Muscle layer of colon (tissue), 2 donors: ENCODE measurements at regions not wholly inside any gene's neighbourhood (a gene's known extent, or its start where the extent isn't known, plus 50 kb on each side); places are given as distances from the start of the nearest gene placed in this dataset.
A peak's percentile ranks its signal among the peaks of the same experiment; 100 is the strongest.

Experiments
- H3K27ac ChIP-seq: one replicate; pipeline ENCODE4 v1.7.0; 2013; ENCODE audit warnings: low read depth, mild to moderate bottlenecking, low read length, moderate library complexity
- H3K27me3 ChIP-seq, 2 donors: one replicate each; pipeline ENCODE4 v1.7.0; 2013; ENCODE audit warnings: low read length in 2 of 2, mild to moderate bottlenecking in 2 of 2; ENCODE audit not compliant: insufficient read depth in 2 of 2, control insufficient read depth in 1 of 2
- H3K36me3 ChIP-seq: one replicate; pipeline ENCODE4 v1.7.0; 2013; ENCODE audit warnings: mild to moderate bottlenecking, low read length; ENCODE audit not compliant: insufficient read depth
- H3K4me1 ChIP-seq: one replicate; pipeline ENCODE4 v1.7.0; 2013; ENCODE audit warnings: mild to moderate bottlenecking, low read length; ENCODE audit not compliant: insufficient read depth
- H3K4me3 ChIP-seq, 2 donors: one replicate each; pipeline ENCODE4 v1.7.0; 2013; ENCODE audit warnings: low read length in 2 of 2, low read depth in 1 of 2, mild to moderate bottlenecking in 1 of 2, moderate library complexity in 1 of 2
- H3K9ac ChIP-seq: one replicate; pipeline ENCODE4 v1.7.0; 2013; ENCODE audit warnings: low read length
- H3K9me3 ChIP-seq: one replicate; pipeline ENCODE4 v1.7.0; 2013; ENCODE audit warnings: mild to moderate bottlenecking, low read length
- donor health status: abdominal sarcoma.
- donor health status: Adenocarcinoma of cecum.

GRCh38 chr2:12110074-12110473 lies 363.6 kb downstream of the LPIN1 start:
- no peak overlapping the region for H3K27ac ChIP-seq
- H3K4me1 ChIP-seq, result peaks cover 25% of the 10 kb centered on the region
- no peaks in the 10 kb centered on the region for H3K36me3 ChIP-seq
- no peaks in the 10 kb centered on the region for H3K9me3 ChIP-seq
- H3K4me3 ChIP-seq, result peak overlapping the region in 1 of 2 donors; percentile 5
- H3K9ac ChIP-seq, result no peak overlapping the region
- H3K27me3 ChIP-seq, result no peaks in the 10 kb centered on the region

- Histone ChIP-seq H3K4me1 (peaks cover 25% of the 10 kb centered on the region), H3K4me3 (peak overlapping the region in 1 of 2 donors; percentile 5), H3K36me3 (no peaks in the 10 kb centered on the region), H3K9ac (no peak overlapping the region), H3K27ac (no peak overlapping the region), H3K27me3 (no peaks in the 10 kb centered on the region), H3K9me3 (no peaks in the 10 kb centered on the region)
These were observed 364.0 kb downstream of the LPIN1 start for GRCh38 chr2:12110481-12110880.

- Histone ChIP-seq H3K9me3 (no peaks in the 10 kb centered on the region), H3K27ac (no peak overlapping the region)
These were observed 367.0 kb downstream of the LPIN1 start for GRCh38 chr2:12113412-12113811.

GRCh38 chr2:12114816-12115215 lies 368.4 kb downstream of the LPIN1 start:
- H3K4me3 ChIP-seq, result no peak overlapping the region
- H3K27me3 ChIP-seq, result no peaks in the 10 kb centered on the region
- no peaks in the 10 kb centered on the region for H3K9me3 ChIP-seq
- H3K27ac ChIP-seq, result no peak overlapping the region
- H3K36me3 ChIP-seq, result no peaks in the 10 kb centered on the region
- peaks cover 17% of the 10 kb centered on the region for H3K4me1 ChIP-seq
- no peak overlapping the region for H3K9ac ChIP-seq

More at GRCh38 chr2:12113412-12113811, 367.0 kb downstream of the LPIN1 start:
- Histone ChIP-seq H3K27me3 (no peaks in the 10 kb centered on the region), H3K4me1 (peaks cover 19% of the 10 kb centered on the region), H3K4me3 (no peak overlapping the region), H3K9ac (no peak overlapping the region), H3K36me3 (no peaks in the 10 kb centered on the region)

- peaks cover 9% of the 10 kb centered on the region for H3K4me1 ChIP-seq
- H3K27me3 ChIP-seq, result no peaks in the 10 kb centered on the region
- H3K9me3 ChIP-seq, result no peaks in the 10 kb centered on the region
- H3K9ac ChIP-seq, result no peak overlapping the region
- no peak overlapping the region for H3K4me3 ChIP-seq
- H3K27ac ChIP-seq, result no peak overlapping the region
- no peaks in the 10 kb centered on the region for H3K36me3 ChIP-seq
These were observed 369.9 kb downstream of the LPIN1 start for GRCh38 chr2:12116228-12116750.

- H3K4me3 ChIP-seq, result no peak overlapping the region
- H3K36me3 ChIP-seq, result no peaks in the 10 kb centered on the region
- no peaks in the 10 kb centered on the region for H3K27me3 ChIP-seq
- no peaks in the 10 kb centered on the region for H3K4me1 ChIP-seq
- H3K9me3 ChIP-seq, result no peaks in the 10 kb centered on the region
- H3K9ac ChIP-seq, result no peak overlapping the region
- no peak overlapping the region for H3K27ac ChIP-seq
These were observed 373.4 kb downstream of the LPIN1 start for GRCh38 chr2:12119841-12120240.

GRCh38 chr2:12120281-12121150 lies 374.1 kb downstream of the LPIN1 start:
- no peaks in the 10 kb centered on the region for H3K4me1 ChIP-seq
- no peak overlapping the region for H3K27ac ChIP-seq
- H3K9me3 ChIP-seq, result no peaks in the 10 kb centered on the region
- no peaks in the 10 kb centered on the region for H3K36me3 ChIP-seq
- H3K4me3 ChIP-seq, result no peak overlapping the region
- H3K27me3 ChIP-seq, result no peaks in the 10 kb centered on the region
- H3K9ac ChIP-seq, result no peak overlapping the region

GRCh38 chr2:12124790-12125189 lies 378.4 kb downstream of the LPIN1 start:
- H3K4me1 ChIP-seq, result no peaks in the 10 kb centered on the region
- no peaks in the 10 kb centered on the region for H3K36me3 ChIP-seq
- H3K9ac ChIP-seq, result no peak overlapping the region
- H3K9me3 ChIP-seq, result no peaks in the 10 kb centered on the region
- H3K27ac ChIP-seq, result no peak overlapping the region
- no peaks in the 10 kb centered on the region for H3K27me3 ChIP-seq
- no peak overlapping the region for H3K4me3 ChIP-seq

GRCh38 chr2:12126318-12126717 lies 379.9 kb downstream of the LPIN1 start:
- Histone ChIP-seq H3K27me3 (no peaks in the 10 kb centered on the region), H3K36me3 (no peaks in the 10 kb centered on the region)

GRCh38 chr2:12127638-12128037 lies 381.2 kb downstream of the LPIN1 start:
- Histone ChIP-seq H3K27me3 (no peaks in the 10 kb centered on the region), H3K4me3 (no peak overlapping the region), H3K9me3 (no peaks in the 10 kb centered on the region), H3K27ac (no peak overlapping the region), H3K9ac (no peak overlapping the region), H3K36me3 (no peaks in the 10 kb centered on the region), H3K4me1 (peaks cover 5% of the 10 kb centered on the region)

More at GRCh38 chr2:12126318-12126717, 379.9 kb downstream of the LPIN1 start:
- Histone ChIP-seq H3K9ac (no peak overlapping the region), H3K4me3 (no peak overlapping the region), H3K4me1 (no peaks in the 10 kb centered on the region), H3K9me3 (no peaks in the 10 kb centered on the region), H3K27ac (no peak overlapping the region)

GRCh38 chr2:12131975-12132374 lies 385.5 kb downstream of the LPIN1 start:
- no peaks in the 10 kb centered on the region for H3K27me3 ChIP-seq
- no peaks in the 10 kb centered on the region for H3K36me3 ChIP-seq
- H3K27ac ChIP-seq, result no peak overlapping the region
- peaks cover 5% of the 10 kb centered on the region for H3K4me1 ChIP-seq
- no peak overlapping the region for H3K9ac ChIP-seq
- no peaks in the 10 kb centered on the region for H3K9me3 ChIP-seq
- no peak overlapping the region for H3K4me3 ChIP-seq
